HG03060 (cell line): ENCODE measurements at regions not wholly inside any gene's neighbourhood (a gene's known extent, or its start where the extent isn't known, plus 50 kb on each side); places are given as distances from the start of the nearest gene placed in this dataset.

ENCODE experiments used
- ATAC-seq: cut with Tn5 transposase; IDR thresholded peaks from one replicate; pipeline ENCODE4 v1.9.1; 2021; ENCODE audit warnings: low read depth, moderate number of reproducible peaks; ENCODE audit not compliant: unreplicated experiment

DNA sequence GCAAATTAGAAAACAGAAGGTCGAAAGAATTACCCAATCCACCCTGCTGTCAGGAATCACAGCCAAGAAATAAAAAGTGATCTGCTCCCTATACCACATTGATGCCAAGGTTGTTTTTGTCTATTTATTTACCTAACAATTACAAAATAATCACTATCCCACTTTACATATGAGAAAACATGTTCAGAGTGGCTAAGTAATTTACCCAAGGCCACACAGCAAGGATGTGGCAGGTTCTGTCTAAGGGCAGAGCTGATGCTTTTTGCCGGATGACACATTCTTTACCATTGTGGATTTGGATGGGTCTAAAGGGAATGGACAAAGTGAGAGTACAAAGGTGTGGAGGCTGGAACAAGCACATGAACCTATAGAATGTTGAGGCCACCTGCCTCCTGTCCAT lies 460.7 kb downstream of the INSC start:
- no peak for ATAC-seq

DNA sequence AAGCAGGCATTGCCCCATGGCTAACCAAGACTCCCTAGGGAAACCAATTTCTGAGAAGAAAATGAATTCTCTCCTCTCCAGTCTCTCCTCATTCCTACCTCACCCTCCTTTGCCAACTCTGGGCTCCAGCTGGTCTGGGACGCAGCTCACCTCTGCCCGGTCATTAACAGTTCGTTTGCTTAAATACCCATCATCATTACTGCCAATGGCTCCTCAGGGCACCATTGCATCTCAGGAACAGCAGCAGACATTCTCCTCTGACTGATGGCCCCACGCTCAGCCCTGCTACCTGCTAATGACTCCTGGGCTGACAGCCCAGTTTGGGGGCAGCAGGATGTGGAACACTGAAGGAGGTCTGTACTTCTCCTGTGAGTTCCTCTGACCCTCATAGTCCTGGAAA lies 462.0 kb downstream of the INSC start:
- ATAC-seq, result no peak

DNA sequence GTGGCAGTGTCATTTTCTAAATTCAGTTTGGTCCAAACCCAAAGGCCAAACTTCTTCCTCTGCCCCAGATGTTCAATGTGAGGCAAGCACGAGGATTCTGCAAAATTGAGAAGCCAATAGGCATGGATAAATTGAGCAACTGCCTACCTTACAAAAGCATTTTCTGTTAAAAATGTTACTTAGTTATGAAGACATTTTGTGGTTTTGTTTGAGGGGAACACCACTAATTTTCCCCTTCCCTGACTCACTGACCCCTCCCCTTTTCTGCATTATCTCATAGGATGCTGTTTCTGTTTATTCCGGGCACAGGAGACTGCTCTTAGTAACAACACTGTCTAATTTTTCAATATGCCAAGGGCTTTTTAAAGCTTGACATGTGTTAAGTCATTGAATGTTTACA lies 462.8 kb downstream of the INSC start:
- no peak for ATAC-seq

DNA sequence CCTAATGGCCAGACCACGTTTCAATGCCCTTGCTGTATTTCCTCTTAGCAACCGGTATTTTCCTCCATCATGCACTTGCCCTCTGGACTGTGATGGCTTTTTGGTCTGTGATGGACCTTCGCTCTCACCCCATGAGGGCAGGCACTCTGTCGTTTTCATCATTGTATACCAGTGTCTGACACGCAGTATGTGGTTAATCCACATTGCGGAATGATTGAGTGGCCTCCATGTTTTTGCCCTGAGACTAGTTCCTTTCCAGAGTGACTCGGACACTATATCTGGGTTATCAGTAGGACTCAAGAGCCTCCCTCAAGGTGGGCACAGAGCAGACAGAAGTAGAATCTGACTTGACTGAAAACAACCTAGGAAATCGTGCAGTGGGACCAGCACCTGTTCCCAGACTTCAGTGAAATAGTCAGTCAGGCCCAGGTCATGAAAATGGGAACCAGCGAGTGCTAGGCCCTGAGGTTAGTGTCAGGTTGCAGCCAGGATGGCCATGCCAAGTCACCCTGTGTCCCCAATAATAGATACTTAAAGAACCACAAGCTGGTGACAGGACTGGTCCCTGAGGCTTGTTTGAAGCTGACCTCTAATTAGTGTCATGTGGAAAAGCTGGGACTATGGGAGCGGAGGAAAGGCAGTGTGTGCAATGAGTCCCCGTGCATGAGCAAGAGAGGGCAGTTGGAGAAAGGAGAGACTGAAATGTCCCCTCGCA lies 464.7 kb downstream of the INSC start:
- no peak for ATAC-seq

DNA sequence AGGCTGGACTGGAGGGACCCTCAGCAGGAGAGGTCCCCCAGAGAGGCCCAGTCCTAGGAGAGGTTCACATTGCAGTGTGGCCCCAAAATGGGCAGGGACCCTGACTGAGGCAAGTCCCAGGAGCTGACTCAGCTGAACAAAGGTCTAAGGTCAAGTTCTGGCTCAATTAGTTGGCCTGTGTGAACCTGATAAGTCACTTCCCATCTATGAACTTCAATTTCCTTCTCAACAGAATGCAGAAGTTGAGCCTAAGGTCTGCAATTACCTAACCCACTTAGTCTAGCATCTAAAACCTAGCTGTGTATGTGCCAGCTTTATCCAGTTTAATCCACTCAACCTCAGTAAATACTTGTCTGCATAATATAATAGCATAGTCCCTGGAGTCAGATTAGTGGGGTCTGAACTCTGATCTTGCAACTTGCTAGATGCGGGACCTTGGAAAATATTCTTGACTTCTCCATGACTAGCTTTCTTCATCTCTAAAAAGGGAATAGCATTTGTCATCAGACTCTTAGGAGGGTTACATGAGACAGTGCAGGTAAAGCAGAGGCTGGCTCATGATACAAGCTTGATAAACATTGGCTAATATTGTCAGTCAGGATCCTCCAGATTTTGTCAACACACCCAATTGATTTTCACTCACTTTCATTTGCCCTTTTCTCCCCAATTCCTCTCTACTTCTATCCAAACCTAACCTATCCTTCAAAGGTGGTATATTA lies 465.5 kb downstream of the INSC start:
- ATAC-seq, result no peak

DNA sequence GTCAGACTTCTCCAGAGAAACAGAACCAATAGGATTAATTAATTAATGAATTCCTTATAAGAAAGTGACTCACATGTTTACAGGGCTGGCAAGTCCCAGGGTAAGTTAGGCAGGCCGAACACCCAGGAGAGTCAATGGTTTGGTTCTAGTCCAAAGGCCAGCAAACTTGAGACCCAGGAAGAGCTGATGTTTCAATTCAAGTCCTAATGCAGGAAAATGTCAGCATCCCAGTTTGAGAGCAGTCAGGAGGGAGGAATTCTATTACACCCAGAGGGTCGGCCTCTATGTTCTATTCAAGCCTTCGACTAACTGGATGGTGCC lies 466.0 kb downstream of the INSC start:
- ATAC-seq, result no peak

DNA sequence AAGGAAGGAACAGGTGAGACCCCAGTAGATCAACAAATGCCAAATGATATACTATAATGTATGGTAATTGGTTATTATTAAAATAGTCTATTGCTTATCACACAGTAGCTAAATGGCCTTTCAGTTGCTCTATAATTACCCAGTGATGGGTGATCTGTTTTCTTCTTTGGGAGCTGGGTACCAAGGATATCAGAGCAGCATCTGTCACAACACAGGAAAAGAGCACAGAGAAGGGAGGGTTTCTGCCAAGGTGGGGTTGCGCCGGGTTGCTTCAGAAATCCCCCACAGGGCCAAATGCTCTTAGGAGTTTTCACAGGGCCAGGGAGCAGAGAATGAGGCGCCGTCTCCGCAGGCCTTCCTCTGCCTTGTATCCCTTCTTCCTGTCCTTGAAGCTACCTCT lies 469.4 kb downstream of the INSC start:
- ATAC-seq, result no peak

DNA sequence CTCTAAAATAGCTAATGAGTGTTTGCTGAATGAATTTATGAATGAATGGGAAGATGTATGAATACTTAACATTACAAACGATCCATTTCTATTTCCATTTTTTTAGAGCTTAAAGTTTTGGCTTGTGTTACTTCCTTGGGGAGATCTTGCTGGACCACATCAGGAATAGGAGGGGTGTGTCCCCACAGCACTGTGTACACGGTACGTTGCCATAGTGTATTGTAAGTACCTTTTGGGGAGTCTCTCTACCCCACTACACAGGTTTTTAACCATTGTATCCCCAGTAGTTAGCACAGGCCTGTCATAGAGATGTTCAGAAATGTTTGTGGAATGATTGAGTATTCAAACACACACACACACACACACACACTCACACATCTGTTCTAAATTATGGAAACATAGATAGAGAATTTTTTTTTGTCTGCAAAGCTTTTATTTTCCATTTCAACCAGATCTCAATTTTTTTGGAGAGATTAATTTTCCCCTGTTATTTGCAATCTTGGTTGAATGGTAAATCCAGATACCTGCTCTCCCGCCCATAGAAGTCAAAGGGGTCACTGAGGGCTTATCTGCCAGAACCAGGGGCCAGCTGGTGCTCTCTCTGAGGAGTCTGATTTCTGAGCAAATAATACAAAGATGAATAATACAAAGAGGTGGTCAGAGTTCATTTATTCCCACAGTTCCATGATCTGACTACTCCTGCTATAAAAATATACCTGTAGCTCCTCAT lies 471.0 kb downstream of the INSC start:
- no peak for ATAC-seq

DNA sequence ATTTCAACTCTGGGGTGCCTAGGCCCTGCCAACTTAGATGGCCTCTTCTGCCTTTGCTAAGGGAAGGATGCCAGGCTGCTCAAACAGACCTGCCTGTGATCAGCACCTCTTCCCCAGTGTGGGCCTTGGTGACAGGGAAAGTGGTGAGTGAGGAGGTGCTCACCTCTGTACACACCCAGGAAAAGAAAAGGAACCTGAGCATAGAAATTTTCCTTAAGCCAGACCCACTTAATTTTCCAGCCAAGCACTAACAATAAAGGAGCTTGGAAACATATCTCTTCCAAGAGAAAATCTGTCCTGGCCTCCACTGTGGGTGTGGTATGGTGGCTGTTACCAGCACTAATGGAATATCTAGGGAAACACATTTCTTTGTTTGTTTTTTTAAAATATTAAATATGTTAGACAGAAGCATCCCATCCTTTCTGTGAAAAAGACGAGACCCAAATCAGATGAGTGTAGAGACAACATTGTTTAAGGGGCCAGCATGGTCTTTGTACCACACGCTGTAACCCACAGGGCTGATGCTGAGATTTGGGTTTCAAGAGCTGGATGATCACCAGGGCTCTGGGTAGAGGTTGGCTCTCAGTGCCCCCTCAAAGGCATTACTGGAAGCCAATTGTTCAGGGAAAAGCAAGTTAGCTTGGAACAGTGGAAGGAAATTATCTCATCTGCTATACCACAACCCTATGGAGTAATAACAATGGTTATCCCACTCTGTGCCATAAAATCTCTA lies 472.2 kb downstream of the INSC start:
- no peak for ATAC-seq

DNA sequence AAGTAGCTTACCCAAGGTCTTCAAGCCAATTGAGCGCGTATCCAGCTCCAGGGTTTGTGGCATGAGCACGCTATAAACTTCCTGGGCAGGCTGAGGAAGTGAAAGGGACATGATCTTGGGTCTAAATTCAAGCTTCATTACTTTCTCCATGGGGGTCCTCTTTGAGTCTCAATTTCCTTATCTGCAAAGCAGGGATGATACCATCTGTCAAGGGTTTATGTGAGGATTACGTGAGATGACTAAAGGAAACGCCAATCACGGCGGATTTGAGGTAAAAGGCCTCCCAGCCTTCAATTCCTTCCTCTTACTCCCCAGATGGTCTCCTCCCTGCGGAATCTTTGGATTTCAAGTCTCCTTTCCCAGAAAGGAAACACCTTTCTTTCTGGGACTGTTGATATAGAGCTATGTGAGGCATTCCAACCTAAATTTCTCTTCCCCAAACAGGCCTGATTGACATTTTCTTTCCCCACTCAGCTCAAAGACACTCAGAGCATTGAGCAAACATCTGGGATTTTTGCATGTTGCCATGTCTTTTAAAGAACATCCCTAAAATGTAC lies 474.4 kb downstream of the INSC start:
- no peak for ATAC-seq

DNA sequence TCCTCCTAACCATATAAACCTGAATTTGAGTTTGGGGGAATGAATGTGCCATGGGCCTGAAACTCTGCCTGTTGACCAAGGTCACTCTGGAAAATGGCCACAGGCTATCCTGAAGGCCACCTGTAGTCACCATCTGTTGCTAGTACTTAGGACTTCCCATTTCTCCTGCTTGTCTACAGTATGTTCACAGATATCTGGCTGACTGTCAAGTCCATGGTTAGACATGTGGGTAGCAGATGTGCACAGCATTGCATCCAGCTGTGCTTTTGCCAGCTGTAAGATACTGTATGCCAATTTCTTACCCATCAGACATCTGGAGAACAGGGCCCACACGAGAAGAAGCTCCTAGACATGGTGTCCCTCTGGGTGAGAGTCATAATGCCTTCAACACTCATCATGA lies 475.4 kb downstream of the INSC start:
- ATAC-seq, result no peak

DNA sequence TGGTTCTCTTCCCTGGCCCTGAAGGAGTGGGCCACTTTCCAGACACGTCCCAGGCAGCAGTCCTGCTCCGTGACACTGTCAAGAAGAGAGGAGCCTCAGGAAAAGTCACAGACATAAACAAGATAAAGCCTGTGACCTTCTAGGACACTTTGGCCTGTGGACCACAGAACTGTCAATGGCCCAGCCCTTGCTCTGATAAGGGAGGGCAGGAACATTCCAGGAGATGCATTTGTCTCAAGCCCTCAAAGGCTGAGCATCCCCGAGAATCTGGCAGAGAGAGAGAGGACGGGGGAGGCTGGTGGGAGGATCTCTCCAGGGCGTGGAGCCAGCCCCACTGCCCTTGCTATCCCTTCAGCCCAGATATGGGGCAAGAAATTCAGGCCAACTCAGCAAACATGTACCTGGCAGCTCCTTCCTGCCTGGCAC lies 476.4 kb downstream of the INSC start:
- ATAC-seq, result no peak

DNA sequence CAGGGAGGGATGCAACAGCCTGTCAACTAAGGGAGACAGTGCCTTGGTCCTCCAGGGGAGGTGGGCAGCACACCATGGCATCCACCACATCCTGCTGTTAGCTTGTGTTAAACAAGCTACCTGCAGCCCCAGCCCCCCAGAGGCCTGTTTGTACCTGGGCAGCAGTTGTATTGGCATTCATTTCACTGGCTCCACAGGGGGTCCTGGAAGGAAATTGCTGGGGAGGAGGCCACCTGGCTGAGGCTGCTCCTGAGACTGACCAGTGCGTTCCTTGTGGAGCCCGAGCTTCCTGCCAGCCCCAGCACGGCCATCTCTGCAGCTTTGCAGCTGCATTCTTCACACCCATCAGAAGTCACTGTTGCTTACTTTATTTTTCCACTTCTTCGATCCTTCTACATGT lies 479.9 kb downstream of the INSC start:
- no peak for ATAC-seq

DNA sequence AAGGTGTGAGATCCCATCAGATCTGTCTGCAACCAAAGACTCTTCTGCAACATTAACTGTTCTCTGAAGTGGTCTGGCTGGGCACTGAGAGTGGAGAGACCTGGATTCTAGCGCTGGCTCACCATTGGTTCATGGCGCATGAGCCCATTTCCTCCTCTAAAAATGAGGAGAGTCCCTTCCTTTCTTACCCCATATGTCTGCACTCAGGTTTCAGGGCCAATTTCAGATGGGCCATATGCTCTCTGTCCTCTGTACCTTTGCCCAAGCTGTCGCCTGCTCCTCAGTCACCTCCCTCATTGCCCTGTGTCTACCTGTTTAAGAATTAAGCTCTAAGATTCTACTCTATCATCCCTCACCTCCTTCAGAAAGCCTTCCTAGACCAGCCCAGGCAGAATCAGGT lies 484.7 kb downstream of the INSC start:
- ATAC-seq, result no peak

DNA sequence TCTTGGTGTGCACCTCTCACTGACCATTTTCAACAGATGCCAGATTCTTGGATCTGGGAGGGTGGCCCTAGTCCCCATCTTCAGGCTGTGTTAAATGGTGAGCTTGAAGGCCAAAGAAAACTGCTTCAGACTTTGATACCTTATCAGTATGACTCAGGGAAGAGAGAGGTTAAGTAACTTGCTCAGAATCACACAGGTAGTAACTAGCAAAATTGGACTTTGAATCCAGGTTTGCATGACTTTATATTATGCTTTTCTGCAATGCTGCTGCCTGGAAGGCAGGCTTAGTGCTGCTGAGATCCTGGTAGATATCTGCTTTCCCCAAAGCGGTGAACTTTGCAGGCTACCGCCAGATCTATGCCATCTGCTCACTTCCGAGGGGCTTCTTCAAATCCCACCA lies 487.3 kb downstream of the INSC start:
- ATAC-seq, result no peak

DNA sequence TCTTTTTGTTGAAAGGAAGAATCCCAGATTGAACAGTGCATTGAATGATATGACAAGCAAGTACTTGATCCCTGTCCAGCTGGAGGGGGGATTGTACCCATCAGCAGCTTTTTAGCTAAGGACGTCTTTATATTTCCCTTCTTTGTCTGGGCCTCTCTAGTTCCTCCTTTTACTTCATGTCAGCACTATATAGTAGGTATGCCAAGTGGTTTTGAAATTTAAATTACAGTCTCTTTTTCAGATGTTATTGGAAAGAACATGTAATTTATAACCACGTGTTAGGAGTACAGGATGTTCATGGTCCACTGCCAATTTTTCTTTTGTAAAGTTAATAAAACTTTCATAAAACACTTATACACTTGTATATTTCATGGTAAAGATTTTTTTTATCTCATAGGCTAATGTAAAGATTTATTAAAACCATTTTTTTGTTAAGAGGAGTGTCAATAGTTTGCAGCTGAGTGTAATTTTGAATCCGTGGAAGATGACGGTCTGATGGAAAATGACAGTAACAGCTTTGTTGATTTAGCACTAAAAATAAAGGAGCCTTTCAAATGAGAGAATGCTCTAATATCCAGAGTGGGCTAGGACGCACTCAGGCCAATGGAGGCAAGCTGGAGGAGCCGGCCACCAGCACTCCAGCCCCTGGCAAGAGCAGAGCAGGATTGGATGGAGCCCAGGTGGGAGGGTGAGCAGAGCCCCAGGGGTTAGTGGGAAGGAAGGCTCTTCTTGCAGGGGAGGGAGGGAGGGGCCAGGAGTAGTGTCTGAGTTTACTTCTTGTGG lies 488.3 kb downstream of the INSC start:
- no peak for ATAC-seq

DNA sequence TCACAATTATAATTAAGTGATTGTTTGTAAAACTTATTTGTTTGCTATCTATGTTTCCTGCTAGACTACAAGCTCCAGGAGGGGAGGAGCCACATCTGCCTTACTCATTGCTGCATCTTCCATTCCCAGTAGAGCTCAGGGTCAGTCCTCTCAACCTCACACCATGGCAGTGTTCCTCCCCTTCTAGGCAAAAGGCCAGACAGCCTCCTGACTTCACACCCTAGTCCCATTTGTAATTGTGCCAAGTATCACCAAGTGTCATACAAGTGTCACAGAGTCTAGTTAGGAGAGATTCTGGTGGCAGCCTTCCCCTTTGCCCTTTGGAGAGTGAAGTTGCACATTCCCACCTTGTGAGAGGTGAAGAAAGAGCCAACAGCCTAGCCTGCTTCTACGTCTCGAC lies 490.4 kb downstream of the INSC start:
- no peak for ATAC-seq

DNA sequence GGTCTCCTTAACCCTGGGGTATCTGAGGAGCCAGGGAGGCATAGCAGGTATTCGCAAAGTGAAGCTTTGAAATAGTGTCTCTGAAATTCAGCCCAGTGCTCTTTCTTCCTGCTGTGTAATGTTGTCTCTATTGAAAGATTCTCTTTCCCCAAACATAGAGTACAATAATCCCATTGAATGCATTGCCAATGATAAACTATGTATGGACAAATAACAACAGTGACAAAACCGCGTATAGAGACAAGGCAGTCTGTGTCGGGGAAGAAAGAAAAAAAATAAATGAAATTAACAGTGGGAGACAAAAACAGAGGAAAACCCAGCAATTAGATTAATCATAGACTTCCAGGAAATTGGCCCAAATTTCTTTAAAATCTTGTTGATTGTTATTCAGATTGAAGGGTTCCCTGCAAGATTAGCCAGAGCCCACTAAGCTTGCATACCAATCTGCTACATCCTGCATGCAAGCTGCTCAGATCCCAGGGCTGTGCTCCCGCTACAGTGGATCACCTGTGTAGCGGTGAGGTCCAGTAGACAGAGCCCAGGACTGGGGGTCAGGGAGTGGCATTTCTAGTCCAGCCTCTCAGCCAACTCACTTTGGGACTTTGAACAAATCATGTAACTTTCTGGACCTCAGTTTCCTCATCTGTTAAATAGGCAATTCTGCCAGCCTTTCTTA lies 492.8 kb downstream of the INSC start:
- ATAC-seq, result no peak

DNA sequence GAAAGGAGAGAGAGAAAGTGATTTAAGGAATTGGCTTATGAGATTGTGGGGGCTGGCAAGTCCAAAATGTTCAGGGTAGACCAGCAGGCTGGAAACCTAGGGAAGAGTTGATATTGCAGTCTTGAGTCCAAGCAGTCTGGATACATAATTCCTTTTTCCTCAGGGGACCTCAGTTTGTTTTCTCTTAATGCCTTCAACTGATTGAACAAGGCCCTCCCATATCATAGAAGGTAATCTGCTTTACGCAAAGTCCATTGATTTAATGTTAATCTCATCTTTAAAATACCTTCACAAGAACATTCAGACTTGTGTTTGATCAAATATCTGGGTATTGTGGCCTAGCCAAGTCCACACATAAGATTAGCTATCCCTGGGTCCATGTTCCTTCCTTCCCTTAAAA lies 494.7 kb downstream of the INSC start:
- no peak for ATAC-seq

DNA sequence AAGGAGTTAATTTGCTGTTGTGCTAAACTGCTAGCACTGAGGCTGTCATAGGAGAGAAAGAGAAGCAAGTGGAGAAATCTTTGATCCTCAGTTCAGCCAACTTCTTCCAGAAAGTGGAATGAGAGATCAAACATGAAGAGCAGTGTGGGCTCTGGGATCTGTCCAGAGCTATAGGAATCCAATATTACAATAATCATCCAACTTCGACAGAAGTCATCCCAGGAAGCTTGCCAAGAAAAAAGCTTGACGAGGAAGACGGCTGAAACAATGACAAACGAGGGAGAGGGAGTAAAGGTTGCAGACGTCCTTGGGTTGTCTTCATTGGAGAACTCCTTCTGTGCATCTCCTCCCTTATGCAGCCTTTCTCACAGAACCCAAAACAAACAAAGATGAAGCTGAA lies 496.2 kb downstream of the INSC start:
- ATAC-seq, result no peak
